A549 (cell line): ENCODE measurements at regions not wholly inside any gene's neighbourhood (a gene's known extent, or its start where the extent isn't known, plus 50 kb on each side); places are given as distances from the start of the nearest gene placed in this dataset.

Experiments
- CTCF ChIP-seq: fragments of >200 bp; sonication (Bioruptor Twin); formaldehyde crosslinking; IDR thresholded peaks from 3 replicates; pipeline ENCODE4 v1.5.1; 2016
- FOSL2 ChIP-seq, 2 experiments: fragments of 450-650 bp in 1 of 2; fragments of >200 bp in 1 of 2; sonication (Bioruptor Twin) in 1 of 2; formaldehyde crosslinking; IDR thresholded peaks; 2 replicates each; pipeline versions ENCODE4 v1.5.0 to v1.6.1; 2016 to 2020; ENCODE audit warnings: mild to moderate bottlenecking in 1 of 2, moderate library complexity in 1 of 2
- HDAC2 ChIP-seq: fragments of 200-600 bp; sonication (generic); IDR thresholded peaks from 2 replicates; pipeline ENCODE4 v1.6.1; 2016
- HMGXB4 ChIP-seq: fragments of 250-450 bp; sonication (Bioruptor Pico); IDR thresholded peaks from 2 replicates; pipeline ENCODE4 v1.5.0; 2021; ENCODE audit warnings: mild to moderate bottlenecking, moderate library complexity, borderline replicate concordance
- MAX ChIP-seq: IDR thresholded peaks from 2 replicates; pipeline ENCODE4 v1.6.1; 2012

GRCh38 chr4:64715741-64716140 is 306.5 kb upstream of the TECRL start:
- TF ChIP-seq CTCF (no peak), HMGXB4 (CRISPR knock-in tag) (no peak), FOSL2 (IDR thresholded peaks at IDR 0.05) (no peak), FOSL2 (CRISPR knock-in tag; IDR thresholded peaks at IDR 0.05) (no peak), HDAC2 (no peak), MAX (no peak)
